A549 (cell line): ENCODE measurements at regions not wholly inside any gene's neighbourhood (a gene's known extent, or its start where the extent isn't known, plus 50 kb on each side); places are given as distances from the start of the nearest gene placed in this dataset.

Experiments
- ATAC-seq, 2 experiments: fragments of 200-7000 bp in 1 of 2; fragments of >200 bp in 1 of 2; cut with Nextera tagmentation in 1 of 2; cut with Tn5 transposase in 1 of 2; 3 replicates each; pipeline versions ENCODE4 v1.8.0 to v1.9.1; 2018 to 2020; ENCODE audit warnings: mild to moderate bottlenecking in 1 of 2, moderate library complexity in 1 of 2
- CTCF ChIA-PET: fragments of 300-600 bp; sonication (Branson Sonifier 250); formaldehyde crosslinking; extraction: SDS; loops from one replicate; lab custom pipeline; 2021; ENCODE audit warnings: antibody characterized with exemption, inconsistent platforms; lab: Yijun Ruan, JAX
- POLR2A ChIA-PET: fragments of 350-600 bp; formaldehyde crosslinking; extraction: SDS; loops from one replicate; lab custom pipeline; 2021; ENCODE audit warnings: antibody characterized with exemption, inconsistent platforms; lab: Yijun Ruan, JAX
- DNase-seq, 2 experiments: peaks; one replicate each; pipeline versions ENCODE4 v3.0.0 to v3.0.0-alpha.2; 2011 to 2016; ENCODE audit warnings: low read depth in 1 of 2, low spot score in 1 of 2
- FAIRE-seq: peaks from 2 replicates; lab custom pipeline; 2011; peaks lifted over from hg19 to GRCh38; lab: Jason Lieb, UNC
- H3K27ac ChIP-seq, 2 experiments: fragments of >200 bp; sonication (Bioruptor Twin); formaldehyde crosslinking; 3 replicates each; pipeline ENCODE4 v1.5.1; 2016 to 2017
- H3K4me1 ChIP-seq: fragments of >200 bp; sonication (Bioruptor Twin); formaldehyde crosslinking; 3 replicates; pipeline ENCODE4 v1.6.1; 2016
- H3K4me2 ChIP-seq: fragments of >200 bp; sonication (Bioruptor Twin); formaldehyde crosslinking; 3 replicates; pipeline ENCODE4 v1.6.1; 2016
- H3K4me3 ChIP-seq: fragments of >200 bp; sonication (Bioruptor Twin); formaldehyde crosslinking; 3 replicates; pipeline ENCODE4 v1.5.1; 2016
- H3K9me3 ChIP-seq: fragments of >200 bp; sonication (Bioruptor Twin); formaldehyde crosslinking; 3 replicates; pipeline ENCODE4 v1.6.1; 2016
- CBX8 ChIP-seq: fragments of 200-600 bp; sonication (generic); IDR thresholded peaks from 2 replicates; pipeline ENCODE4 v1.6.1; 2016
- CHD2 ChIP-seq: fragments of 150-350 bp; IDR thresholded peaks from 2 replicates; pipeline ENCODE4 v1.6.1; 2014; ENCODE audit warnings: low read length; ENCODE audit not compliant: partially characterized antibody
- EP300 ChIP-seq, 2 experiments: fragments of >200 bp; sonication (Bioruptor Twin); formaldehyde crosslinking; IDR thresholded peaks; 2 replicates in 1 of 2; 3 replicates in 1 of 2; pipeline ENCODE4 v1.6.1; 2016 to 2017
- FOSB ChIP-seq: fragments of 250-450 bp; sonication (Bioruptor Pico); IDR thresholded peaks from 2 replicates; pipeline ENCODE4 v1.5.0; 2020; ENCODE audit warnings: mild to moderate bottlenecking, moderate library complexity
- FOSL2 ChIP-seq, 2 experiments: fragments of 450-650 bp in 1 of 2; fragments of >200 bp in 1 of 2; sonication (Bioruptor Twin) in 1 of 2; formaldehyde crosslinking; IDR thresholded peaks; 2 replicates each; pipeline versions ENCODE4 v1.5.0 to v1.6.1; 2016 to 2020; ENCODE audit warnings: mild to moderate bottlenecking in 1 of 2, moderate library complexity in 1 of 2
- FOXS1 ChIP-seq: fragments of 250-450 bp; sonication (Bioruptor Pico); IDR thresholded peaks from 2 replicates; pipeline ENCODE4 v1.5.0; 2020; ENCODE audit warnings: mild to moderate bottlenecking, moderate library complexity
- GATA3 ChIP-seq: IDR thresholded peaks from 2 replicates; pipeline ENCODE4 v1.6.1; 2012; ENCODE audit warnings: borderline replicate concordance
- HDAC2 ChIP-seq: fragments of 200-600 bp; sonication (generic); IDR thresholded peaks from 2 replicates; pipeline ENCODE4 v1.6.1; 2016
- HES2 ChIP-seq: fragments of >200 bp; sonication (Bioruptor Twin); formaldehyde crosslinking; IDR thresholded peaks from 2 replicates; pipeline ENCODE4 v1.6.1; 2016
- HEYL ChIP-seq: fragments of 250-450 bp; sonication (Bioruptor Pico); IDR thresholded peaks from 2 replicates; pipeline ENCODE4 v1.8.0; 2021; ENCODE audit warnings: mild to moderate bottlenecking, moderate library complexity
- HOXB5 ChIP-seq: fragments of 250-450 bp; sonication (Bioruptor Pico); IDR thresholded peaks from 2 replicates; pipeline ENCODE4 v1.5.0; 2020; ENCODE audit warnings: mild to moderate bottlenecking, moderate library complexity
- JUN ChIP-seq, 2 experiments: fragments of >200 bp; sonication (Bioruptor Twin); formaldehyde crosslinking; IDR thresholded peaks; 2 replicates in 1 of 2; 3 replicates in 1 of 2; pipeline ENCODE4 v1.6.1; 2016 to 2017
- JUNB ChIP-seq: fragments of >200 bp; sonication (Bioruptor Twin); formaldehyde crosslinking; IDR thresholded peaks from 2 replicates; pipeline ENCODE4 v1.6.1; 2016
- KDM5A ChIP-seq: fragments of 200-600 bp; sonication (generic); IDR thresholded peaks from 2 replicates; pipeline ENCODE4 v1.6.1; 2016; ENCODE audit warnings: antibody characterized with exemption, mild to moderate bottlenecking
- MAFK ChIP-seq: fragments of 450-650 bp; IDR thresholded peaks from 2 replicates; pipeline ENCODE4 v1.6.1; 2014; ENCODE audit not compliant: partially characterized antibody
- MYC ChIP-seq: IDR thresholded peaks from 2 replicates; pipeline ENCODE4 v1.6.1; 2012; ENCODE audit warnings: mild to moderate bottlenecking, inconsistent platforms, low read length, improper control_type of control experiment, borderline replicate concordance
- NPAS2 ChIP-seq: fragments of 250-450 bp; sonication (Bioruptor Pico); IDR thresholded peaks from 2 replicates; pipeline ENCODE4 v1.8.0; 2022; ENCODE audit warnings: mild to moderate bottlenecking, moderate library complexity, borderline replicate concordance
- PBX3 ChIP-seq: IDR thresholded peaks from 2 replicates; pipeline ENCODE4 v1.6.1; 2012
- PHF8 ChIP-seq: fragments of 200-600 bp; sonication (generic); IDR thresholded peaks from 2 replicates; pipeline ENCODE4 v1.6.1; 2016; ENCODE audit warnings: low read depth, mild to moderate bottlenecking, antibody characterized with exemption, moderate library complexity, borderline replicate concordance
- POLR2AphosphoS2 ChIP-seq: conservative IDR thresholded peaks from 2 replicates; pipeline ENCODE4 v1.6.1; 2012; ENCODE audit warnings: low read length, improper control_type of control experiment, inconsistent platforms
- RARB ChIP-seq: fragments of 250-450 bp; sonication (Bioruptor Pico); IDR thresholded peaks from 2 replicates; pipeline ENCODE4 v1.8.0; 2021; ENCODE audit warnings: mild to moderate bottlenecking, moderate library complexity
- RNF2 ChIP-seq: fragments of 200-600 bp; sonication (generic); IDR thresholded peaks from 2 replicates; pipeline ENCODE4 v1.6.1; 2016; ENCODE audit warnings: low read depth, mild to moderate bottlenecking, antibody characterized with exemption, moderate library complexity, borderline replicate concordance
- SREBF2 ChIP-seq: fragments of 450-650 bp; IDR thresholded peaks from 2 replicates; pipeline ENCODE4 v1.6.1; 2014; ENCODE audit warnings: mild to moderate bottlenecking, moderate library complexity
- WGBS: methylation state at CpG from one replicate; pipeline ENCODE4 v1.1.6; 2017; ENCODE audit errors: missing lambda C conversion rate; 5-methylcytosine and 5-hydroxymethylcytosine counted together
- TF ChIP-seq, protein P1 (sequence below): IDR thresholded peaks from 2 replicates; pipeline ENCODE4 v1.6.1; 2012
- TF ChIP-seq, protein P2 (sequence below): fragments of 250-450 bp; sonication (Bioruptor Pico); IDR thresholded peaks from 2 replicates; pipeline ENCODE4 v1.5.0; 2020; ENCODE audit warnings: low read depth, mild to moderate bottlenecking, moderate library complexity

DNA sequence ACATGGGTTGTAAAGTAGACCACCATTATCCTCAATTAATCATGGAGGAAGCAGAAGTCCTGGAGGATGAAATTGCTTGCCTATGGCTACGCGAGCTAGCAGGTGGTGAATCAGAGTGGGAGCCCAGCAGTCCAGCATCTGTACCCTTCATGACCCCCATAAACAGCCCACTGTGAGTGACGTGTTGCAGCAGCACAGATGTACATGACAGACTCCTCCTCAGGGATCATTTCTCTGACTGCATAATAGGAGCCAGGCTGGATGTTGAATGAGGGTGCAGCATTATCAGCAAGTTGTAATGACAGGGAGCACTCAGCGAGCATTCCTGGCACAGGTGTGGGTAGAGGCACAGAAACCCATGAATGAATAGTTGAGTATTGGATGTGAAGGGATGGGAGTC, 339.3 kb downstream of the MYCN start:
- H3K9me3 ChIP-seq = no peaks in the 10 kb centered on the region
- POLR2A ChIA-PET = no interaction called here
- FAIRE-seq (no peak), ATAC-seq (no peak), DNase-seq (no peak)
- H3K4me2 ChIP-seq = no peak overlapping the region
- no peak overlapping the region for H3K27ac ChIP-seq
- TF ChIP-seq PHF8 = no peak
- TF ChIP-seq NPAS2 (CRISPR knock-in tag) = no peak
- no peak for TF ChIP-seq FOXS1
- TF ChIP-seq CBX8 = no peak
- TF ChIP-seq RNF2 = no peak
- TF ChIP-seq HEYL (CRISPR knock-in tag) = no peak
- no peak for TF ChIP-seq HDAC2
- TF ChIP-seq, protein P1, sequence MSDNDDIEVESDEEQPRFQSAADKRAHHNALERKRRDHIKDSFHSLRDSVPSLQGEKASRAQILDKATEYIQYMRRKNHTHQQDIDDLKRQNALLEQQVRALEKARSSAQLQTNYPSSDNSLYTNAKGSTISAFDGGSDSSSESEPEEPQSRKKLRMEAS = no peak
- no peak for TF ChIP-seq JUN (IDR thresholded peaks at IDR 0.05)
- TF ChIP-seq KDM5A = no peak
- TF ChIP-seq HES2 = no peak
- no peaks in the 10 kb centered on the region for H3K4me1 ChIP-seq
- CTCF ChIA-PET = no interaction called here
- H3K4me3 ChIP-seq = no peak overlapping the region
- WGBS = 47% methylated on average over 4 of the region's 4 CpGs

- no peak for DNase-seq
- Histone ChIP-seq H3K27ac (no peak overlapping the region), H3K4me2 (no peak overlapping the region), H3K9me3 (no peaks in the 10 kb centered on the region), H3K4me1 (no peaks in the 10 kb centered on the region), H3K4me3 (no peak overlapping the region)
- no peak for ATAC-seq
- TF ChIP-seq MYC = no peak
- TF ChIP-seq HOXB5 = no peak
- TF ChIP-seq POLR2AphosphoS2 = no peak
- TF ChIP-seq JUN (IDR thresholded peaks at IDR 0.05) = no peak
- no peak for TF ChIP-seq RARB (CRISPR knock-in tag)
- TF ChIP-seq SREBF2 = no peak
- TF ChIP-seq CHD2 = no peak
- no peak for TF ChIP-seq FOSL2 (IDR thresholded peaks at IDR 0.05)
- TF ChIP-seq FOSL2 (CRISPR knock-in tag; IDR thresholded peaks at IDR 0.05) = no peak
- no peak for TF ChIP-seq MAFK
- TF ChIP-seq JUNB = no peak
- TF ChIP-seq PBX3 = no peak
- TF ChIP-seq EP300 (IDR thresholded peaks at IDR 0.05) = no peak
- no peak for TF ChIP-seq FOSB
- TF ChIP-seq GATA3 = no peak
- ChIA-PET POLR2A (no interaction called here), CTCF (no interaction called here)
- 18% methylated on average over 4 of the region's 4 CpGs for WGBS
- no peak for FAIRE-seq
These were observed 338.8 kb downstream of the MYCN start for GRCh38 chr2:16279201-16279570.

- Histone ChIP-seq H3K4me1 (no peaks in the 10 kb centered on the region), H3K27ac (no peak overlapping the region), H3K4me3 (no peak overlapping the region), H3K4me2 (no peak overlapping the region), H3K9me3 (no peaks in the 10 kb centered on the region)
- FAIRE-seq (no peak), DNase-seq (no peak), ATAC-seq (no peak)
- TF ChIP-seq MYC (no peak), PBX3 (no peak)
- TF ChIP-seq, protein P2, sequence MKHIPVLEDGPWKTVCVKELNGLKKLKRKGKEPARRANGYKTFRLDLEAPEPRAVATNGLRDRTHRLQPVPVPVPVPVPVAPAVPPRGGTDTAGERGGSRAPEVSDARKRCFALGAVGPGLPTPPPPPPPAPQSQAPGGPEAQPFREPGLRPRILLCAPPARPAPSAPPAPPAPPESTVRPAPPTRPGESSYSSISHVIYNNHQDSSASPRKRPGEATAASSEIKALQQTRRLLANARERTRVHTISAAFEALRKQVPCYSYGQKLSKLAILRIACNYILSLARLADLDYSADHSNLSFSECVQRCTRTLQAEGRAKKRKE = no peak
- CTCF ChIA-PET = interaction anchor here (0.6 kb wide), 1 partner anchor 102 kb away, joined by 3 read pairs; no protein-coding TSS in a partner anchor
- POLR2A ChIA-PET = no interaction called here
- 39% methylated on average over 8 of the region's 8 CpGs for WGBS
These were observed 338.3 kb downstream of the MYCN start for GRCh38 chr2:16278421-16279200.
